Karpas-422 (cell line): ENCODE measurements at regions not wholly inside any gene's neighbourhood (a gene's known extent, or its start where the extent isn't known, plus 50 kb on each side); places are given as distances from the start of the nearest gene placed in this dataset.

Source experiments
- DNase-seq: peaks from one replicate; pipeline ENCODE4 v3.0.0-alpha.2; 2015
- H2AFZ ChIP-seq: fragments of 200-600 bp; sonication (generic); 2 replicates; pipeline ENCODE4 v1.6.1; 2014; ENCODE audit warnings: antibody characterized with exemption, low read length, mixed read lengths
- H3K27ac ChIP-seq: fragments of 200-600 bp; sonication (generic); 2 replicates; pipeline ENCODE4 v1.5.1; 2014; ENCODE audit warnings: mild to moderate bottlenecking, low read length, moderate library complexity
- H3K27me3 ChIP-seq: fragments of 200-600 bp; sonication (generic); 2 replicates; pipeline ENCODE4 v1.6.1; 2014; ENCODE audit warnings: low read length, mixed read lengths
- H3K36me3 ChIP-seq: fragments of 200-600 bp; sonication (generic); 2 replicates; pipeline ENCODE4 v1.6.1; 2014; ENCODE audit warnings: low read length, mixed read lengths; ENCODE audit not compliant: insufficient read depth
- H3K4me1 ChIP-seq: fragments of 200-600 bp; sonication (generic); 2 replicates; pipeline ENCODE4 v1.6.1; 2014; ENCODE audit warnings: mild to moderate bottlenecking, low read length, mixed read lengths
- H3K4me2 ChIP-seq: fragments of 200-600 bp; sonication (generic); 2 replicates; pipeline ENCODE4 v1.6.1; 2014; ENCODE audit warnings: low read length, low read depth, mild to moderate bottlenecking; ENCODE audit not compliant: poor library complexity, severe bottlenecking
- H3K4me3 ChIP-seq: fragments of 200-600 bp; sonication (generic); 2 replicates; pipeline ENCODE4 v1.5.1; 2014; ENCODE audit warnings: mild to moderate bottlenecking, antibody characterized with exemption, low read length, mixed read lengths
- H3K79me2 ChIP-seq: fragments of 200-600 bp; sonication (generic); 2 replicates; pipeline ENCODE4 v1.6.1; 2014; ENCODE audit warnings: mild to moderate bottlenecking, low read length, mixed read lengths
- H3K9ac ChIP-seq: fragments of 200-600 bp; sonication (generic); 2 replicates; pipeline ENCODE4 v1.6.0; 2014; ENCODE audit warnings: low read length
- H3K9me2 ChIP-seq: fragments of 200-600 bp; sonication (generic), shearing (Covaris generic); replicated peaks from 2 replicates; pipeline ENCODE4 v1.6.0; 2014; ENCODE audit warnings: mild to moderate bottlenecking, low read length, moderate library complexity; ENCODE audit not compliant: insufficient read depth
- H3K9me3 ChIP-seq: fragments of 300-700, 200-600 bp; sonication (generic); 2 replicates; pipeline ENCODE4 v1.6.1; 2014; ENCODE audit warnings: low read length, mixed read lengths
- H4K20me1 ChIP-seq: fragments of 200-600 bp; sonication (generic); 2 replicates; pipeline ENCODE4 v1.6.1; 2014; ENCODE audit warnings: mild to moderate bottlenecking, antibody characterized with exemption, low read length, low read depth; ENCODE audit not compliant: insufficient read depth

DNA sequence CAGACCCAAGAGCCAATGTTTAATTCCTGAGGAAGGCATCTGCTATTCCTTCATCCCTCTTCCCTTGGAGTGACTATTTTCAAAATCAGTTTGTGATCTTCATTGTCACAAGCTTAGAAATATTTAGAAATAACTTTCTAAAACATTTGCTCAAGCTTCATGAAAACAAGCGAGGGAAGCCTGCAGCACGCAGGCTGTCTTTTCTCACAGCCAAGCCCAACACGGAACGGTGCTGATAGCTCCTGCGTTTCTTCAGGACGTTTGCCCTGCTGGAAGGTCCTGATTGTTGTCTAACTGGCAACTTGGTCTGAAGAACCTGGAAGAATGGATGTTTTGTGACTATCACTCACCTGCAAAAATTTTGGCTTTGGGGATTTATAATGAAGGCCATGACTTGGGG, 152.5 kb downstream of the FGF9 start:
- Histone ChIP-seq H3K9me2 (no peaks in the 10 kb centered on the region), H3K79me2 (no peaks in the 10 kb centered on the region), H3K4me2 (no peak overlapping the region), H3K27me3 (no peaks in the 10 kb centered on the region), H3K4me3 (no peak overlapping the region), H3K36me3 (no peaks in the 10 kb centered on the region), H3K4me1 (peaks cover 14% of the 10 kb centered on the region), H3K27ac (no peak overlapping the region), H3K9ac (no peak overlapping the region), H2AFZ (no peak overlapping the region), H4K20me1 (no peaks in the 10 kb centered on the region), H3K9me3 (no peaks in the 10 kb centered on the region)
- no peak for DNase-seq

DNA sequence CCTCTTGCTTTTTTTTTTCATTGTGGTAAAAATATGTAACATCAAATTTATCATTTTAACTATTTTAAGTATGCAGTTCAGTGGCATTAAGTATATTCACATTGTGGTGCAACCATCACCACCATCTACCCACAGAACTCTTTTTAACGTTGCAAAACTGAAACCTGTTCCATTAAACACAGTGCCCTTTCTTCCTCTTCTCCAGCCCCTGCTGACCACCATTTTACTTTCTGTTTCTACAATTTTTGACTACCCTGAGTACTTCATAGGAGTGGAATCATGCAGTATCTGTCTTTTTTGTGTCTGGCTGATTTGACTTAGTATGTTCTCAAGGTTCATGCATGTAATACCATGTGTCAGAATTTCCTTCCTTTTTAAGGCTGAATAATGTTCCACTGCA, 153.1 kb downstream of the FGF9 start:
- no peaks in the 10 kb centered on the region for H3K9me3 ChIP-seq
- H3K4me2 ChIP-seq = no peak overlapping the region
- H3K9me2 ChIP-seq = no peaks in the 10 kb centered on the region
- H3K27me3 ChIP-seq = no peaks in the 10 kb centered on the region
- H3K4me3 ChIP-seq = no peak overlapping the region
- H3K4me1 ChIP-seq = peaks cover 12% of the 10 kb centered on the region
- no peaks in the 10 kb centered on the region for H3K36me3 ChIP-seq
- no peak for DNase-seq
- no peak overlapping the region for H2AFZ ChIP-seq
- H3K27ac ChIP-seq = no peak overlapping the region
- H3K9ac ChIP-seq = no peak overlapping the region
- no peaks in the 10 kb centered on the region for H4K20me1 ChIP-seq
- H3K79me2 ChIP-seq = no peaks in the 10 kb centered on the region

DNA sequence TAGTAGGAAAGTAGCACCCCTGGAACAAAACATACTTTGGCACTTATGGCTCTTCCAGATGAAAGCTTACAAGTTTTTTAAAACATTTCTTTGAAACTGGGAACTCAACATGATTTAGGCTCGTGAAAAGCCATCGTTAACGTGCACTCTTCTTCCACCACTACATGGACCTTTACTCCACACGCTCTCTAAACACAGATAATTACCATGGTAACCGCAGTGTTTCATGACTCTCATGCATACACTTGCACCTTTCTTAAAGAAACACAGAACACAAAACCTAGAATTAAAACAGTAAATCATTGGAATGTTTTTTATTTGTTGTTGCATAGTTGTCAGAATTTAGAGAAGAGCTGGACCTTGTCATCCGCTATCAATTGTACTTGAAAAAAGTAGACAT, 154.3 kb downstream of the FGF9 start:
- Histone ChIP-seq H4K20me1 (no peaks in the 10 kb centered on the region), H3K9me2 (no peaks in the 10 kb centered on the region), H3K9me3 (no peaks in the 10 kb centered on the region), H3K4me2 (no peak overlapping the region), H3K4me3 (no peak overlapping the region), H3K36me3 (no peaks in the 10 kb centered on the region), H3K79me2 (no peaks in the 10 kb centered on the region), H3K27me3 (no peaks in the 10 kb centered on the region), H2AFZ (no peak overlapping the region), H3K4me1 (peaks cover 5% of the 10 kb centered on the region), H3K27ac (no peak overlapping the region), H3K9ac (no peak overlapping the region)
- no peak for DNase-seq

DNA sequence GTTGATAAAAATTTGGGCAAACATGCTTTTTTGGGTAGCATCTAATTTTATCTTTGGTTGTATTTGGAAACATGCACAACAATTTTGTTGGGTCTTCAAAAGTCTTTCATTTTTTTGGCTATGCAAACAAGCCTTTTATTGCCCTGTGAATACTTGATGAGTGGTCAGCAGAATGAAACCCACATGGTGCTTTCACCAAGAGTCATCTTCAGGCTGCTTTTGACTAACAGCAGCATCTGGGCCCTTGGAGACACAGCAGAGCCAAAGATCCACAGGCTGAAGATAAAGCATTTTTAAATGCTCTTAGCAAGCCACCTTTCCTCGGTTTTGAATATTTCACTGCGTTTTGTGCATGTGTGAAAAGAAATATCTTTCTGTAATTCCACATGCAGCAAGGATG, 154.9 kb downstream of the FGF9 start:
- H3K4me3 ChIP-seq = no peak overlapping the region
- H4K20me1 ChIP-seq = no peaks in the 10 kb centered on the region
- no peaks in the 10 kb centered on the region for H3K36me3 ChIP-seq
- H3K79me2 ChIP-seq = no peaks in the 10 kb centered on the region
- H3K9ac ChIP-seq = no peak overlapping the region
- no peak overlapping the region for H3K4me2 ChIP-seq
- no peak overlapping the region for H2AFZ ChIP-seq
- peaks cover 5% of the 10 kb centered on the region for H3K4me1 ChIP-seq
- no peaks in the 10 kb centered on the region for H3K9me3 ChIP-seq
- no peak overlapping the region for H3K27ac ChIP-seq
- no peak for DNase-seq
- H3K9me2 ChIP-seq = no peaks in the 10 kb centered on the region
- no peaks in the 10 kb centered on the region for H3K27me3 ChIP-seq

DNA sequence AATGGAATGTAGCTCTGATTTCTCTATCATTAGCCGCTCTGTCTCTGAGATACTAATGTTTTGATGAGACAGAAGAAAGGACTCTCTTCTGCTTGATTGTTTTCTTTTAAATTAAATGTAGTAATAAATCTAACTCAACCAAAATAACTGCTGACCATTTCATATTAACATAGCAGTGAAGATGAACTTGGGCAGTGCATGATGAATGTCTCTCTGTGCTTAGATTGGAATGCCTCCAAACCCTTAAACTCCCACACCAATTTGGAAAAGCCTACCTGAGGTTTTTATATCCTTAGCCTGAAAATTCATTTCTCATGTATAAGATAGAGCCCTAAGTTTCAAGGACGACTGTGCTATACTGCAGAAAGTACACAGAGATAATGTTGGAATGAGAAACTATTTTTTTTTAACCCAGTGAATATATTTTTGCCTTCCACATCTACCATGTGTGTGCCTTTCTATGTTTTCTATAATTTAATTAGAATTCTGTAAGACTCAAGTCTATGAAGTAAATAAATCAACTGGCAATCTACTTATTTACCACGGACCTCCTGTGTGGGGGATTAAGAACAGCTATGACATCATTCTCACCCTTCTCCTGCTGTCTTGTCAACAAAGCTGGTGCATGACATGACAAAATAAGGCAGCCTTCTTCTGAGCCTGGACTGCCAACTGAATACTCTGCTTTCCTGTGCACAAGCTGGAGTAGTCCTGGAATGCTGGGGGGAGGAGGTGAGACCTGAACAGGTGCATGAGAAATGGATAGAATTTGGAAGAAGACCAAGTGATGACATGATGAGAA, 155.5 kb downstream of the FGF9 start:
- Histone ChIP-seq H3K9ac (no peak overlapping the region), H3K4me2 (no peak overlapping the region), H3K9me2 (no peaks in the 10 kb centered on the region), H3K4me3 (no peak overlapping the region), H3K27me3 (no peaks in the 10 kb centered on the region), H3K79me2 (no peaks in the 10 kb centered on the region), H3K4me1 (peaks cover 5% of the 10 kb centered on the region), H3K9me3 (no peaks in the 10 kb centered on the region), H3K27ac (no peak overlapping the region), H3K36me3 (no peaks in the 10 kb centered on the region), H4K20me1 (no peaks in the 10 kb centered on the region), H2AFZ (no peak overlapping the region)
- no peak for DNase-seq

DNA sequence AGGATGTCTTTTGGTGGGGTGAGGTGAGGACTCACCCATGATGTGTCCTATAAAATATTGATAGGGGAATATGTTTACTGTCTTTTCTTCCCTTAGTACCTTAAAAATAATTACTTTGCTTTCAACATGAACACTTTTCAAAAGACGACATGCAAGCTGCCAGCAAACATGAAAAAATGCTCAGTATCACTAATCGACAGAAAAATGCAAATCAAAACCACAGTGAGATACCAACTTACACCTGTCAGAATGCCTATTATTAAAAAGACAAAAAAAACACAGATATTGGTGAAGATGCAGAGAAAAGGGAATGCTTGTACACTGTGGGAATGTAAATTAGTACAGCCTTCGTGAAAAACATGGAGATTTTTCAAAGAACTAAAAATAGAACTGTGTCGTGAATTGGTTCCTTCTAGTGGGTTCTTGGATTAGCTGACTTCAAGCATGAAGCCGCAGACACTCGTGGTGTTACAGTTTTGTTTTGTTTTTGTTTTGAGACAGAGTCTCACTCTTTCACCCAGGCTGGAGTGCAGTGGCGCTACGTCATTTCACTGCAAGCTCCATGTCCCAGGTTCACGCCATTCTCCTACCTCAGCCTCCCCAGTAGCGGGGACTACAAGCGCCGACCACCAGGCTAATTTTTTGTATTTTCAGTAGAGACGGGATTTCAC, 160.9 kb downstream of the FGF9 start:
- H3K4me2 ChIP-seq = no peak overlapping the region
- no peak for DNase-seq
- H3K27me3 ChIP-seq = no peaks in the 10 kb centered on the region

DNA sequence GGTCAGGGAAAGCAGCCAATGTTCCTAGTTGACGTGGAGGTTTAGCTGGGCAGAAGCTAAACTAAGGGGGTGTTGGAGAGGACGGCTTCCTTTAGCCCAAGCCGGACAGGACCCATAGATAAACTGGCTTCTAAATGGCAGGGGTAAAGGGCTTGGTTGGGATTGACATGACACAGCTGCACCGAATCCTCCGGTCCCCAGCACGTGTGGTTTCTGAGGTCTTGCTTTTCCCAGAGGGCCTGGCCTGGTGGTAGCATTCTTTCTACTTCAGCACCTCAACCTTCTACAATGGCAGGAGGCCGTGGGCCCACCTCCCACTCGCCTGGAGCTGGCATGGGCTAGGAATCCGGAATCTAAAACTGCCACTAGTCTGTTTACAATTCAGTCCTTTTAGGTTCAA, 163.0 kb downstream of the FGF9 start:
- Histone ChIP-seq H3K36me3 (no peaks in the 10 kb centered on the region), H3K27ac (no peak overlapping the region), H3K9me3 (no peaks in the 10 kb centered on the region), H4K20me1 (no peaks in the 10 kb centered on the region), H3K79me2 (no peaks in the 10 kb centered on the region), H3K4me1 (peaks cover 10% of the 10 kb centered on the region; the same call in 1 of the 2 replicates), H3K9ac (no peak overlapping the region), H3K9me2 (no peaks in the 10 kb centered on the region), H2AFZ (no peak overlapping the region), H3K4me2 (no peak overlapping the region), H3K4me3 (no peak overlapping the region), H3K27me3 (no peaks in the 10 kb centered on the region)
- DNase-seq = no peak

More for the DNA sequence above, 160.9 kb downstream of the FGF9 start:
- Histone ChIP-seq H3K9me3 (no peaks in the 10 kb centered on the region), H2AFZ (no peak overlapping the region), H3K79me2 (no peaks in the 10 kb centered on the region), H3K4me1 (peaks cover 10% of the 10 kb centered on the region; the same call in 1 of the 2 replicates), H3K36me3 (no peaks in the 10 kb centered on the region), H3K9ac (no peak overlapping the region), H3K4me3 (no peak overlapping the region), H3K9me2 (no peaks in the 10 kb centered on the region), H3K27ac (no peak overlapping the region), H4K20me1 (no peaks in the 10 kb centered on the region)

DNA sequence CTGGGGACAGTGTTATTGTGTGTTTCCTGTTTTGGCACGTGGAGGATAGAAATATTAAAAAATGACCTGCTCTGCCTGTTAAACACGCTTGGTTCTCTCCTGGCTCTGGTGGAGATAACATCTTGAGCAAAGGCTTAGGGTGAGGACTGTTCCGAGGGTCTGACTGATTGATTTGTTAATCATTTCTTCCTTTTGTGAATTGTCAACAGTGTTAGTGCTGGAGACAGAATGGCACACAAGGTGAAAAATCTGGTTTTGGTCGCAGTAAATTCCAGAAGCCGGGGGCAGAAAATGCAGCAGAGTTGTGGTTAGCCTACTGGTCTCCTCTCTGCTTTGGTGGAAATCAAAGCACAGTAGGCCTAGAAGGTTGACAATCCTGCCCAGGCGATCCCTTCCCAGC, 163.6 kb downstream of the FGF9 start:
- Histone ChIP-seq H2AFZ (no peak overlapping the region), H3K36me3 (no peaks in the 10 kb centered on the region), H3K79me2 (no peaks in the 10 kb centered on the region), H3K4me2 (no peak overlapping the region), H3K27me3 (no peaks in the 10 kb centered on the region), H3K4me1 (peaks cover 10% of the 10 kb centered on the region; the same call in 1 of the 2 replicates), H3K4me3 (no peak overlapping the region), H4K20me1 (no peaks in the 10 kb centered on the region), H3K27ac (no peak overlapping the region), H3K9ac (no peak overlapping the region), H3K9me3 (no peaks in the 10 kb centered on the region), H3K9me2 (no peaks in the 10 kb centered on the region)
- DNase-seq = no peak
